Activated CD8-positive, alpha-beta memory T cell treated with anti-CD3 and anti-CD28 coated beads, Interleukin-2, amount 50 U/mL, for 4 hours (primary cell): ENCODE measurements at regions not wholly inside any gene's neighbourhood (a gene's known extent, or its start where the extent isn't known, plus 50 kb on each side); places are given as distances from the start of the nearest gene placed in this dataset.
"Not testable (repeated sequence)": the region's sequence is repeated elsewhere in the genome, so short reads cannot be mapped to it uniquely, and the experiment has no call there.

Source experiments
- DNase-seq: peaks from one replicate; pipeline ENCODE4 v3.0.0-alpha.2; 2020

- DNase-seq, result no peak
Observed at GRCh38 chrX:78603908-78604307, 55.2 kb downstream of the RTL3 start.

GRCh38 chrX:78595901-78596502, 63.1 kb downstream of the RTL3 start:
- DNase-seq, result peak; percentile 16

GRCh38 chrX:78593701-78594100, 65.4 kb downstream of the RTL3 start:
- DNase-seq, result no peak

GRCh38 chrX:78592030-78592429, 67.1 kb downstream of the RTL3 start:
- DNase-seq, result no peak

GRCh38 chrX:78574306-78574705, 84.8 kb downstream of the RTL3 start:
- DNase-seq, result no peak

- no peak for DNase-seq
Observed at GRCh38 chrX:78573630-78574029, 85.5 kb downstream of the RTL3 start.

- DNase-seq, result no peak
Observed at GRCh38 chrX:78571849-78572248, 87.3 kb downstream of the RTL3 start.

- no peak for DNase-seq
Observed at GRCh38 chrX:78555401-78555980, 103.6 kb downstream of the RTL3 start.

- DNase-seq, result not testable (repeated sequence)
Observed at GRCh38 chrX:78552628-78553027, 106.5 kb downstream of the RTL3 start.

- DNase-seq, result no peak
Observed at GRCh38 chrX:78548012-78548411, 111.1 kb downstream of the RTL3 start.

- no peak for DNase-seq
Observed at GRCh38 chrX:78545233-78545632, 113.9 kb downstream of the RTL3 start.

GRCh38 chrX:78543281-78543680, 115.8 kb downstream of the RTL3 start:
- DNase-seq, result no peak

GRCh38 chrX:78540171-78540570, 119.0 kb downstream of the RTL3 start:
- no peak for DNase-seq

GRCh38 chrX:78534221-78534620, 124.9 kb downstream of the RTL3 start:
- no peak for DNase-seq

- DNase-seq, result no peak
Observed at GRCh38 chrX:78532363-78532762, 126.8 kb downstream of the RTL3 start.

- no peak for DNase-seq
Observed at GRCh38 chrX:78527818-78528217, 131.3 kb downstream of the RTL3 start.

GRCh38 chrX:78527263-78527662, 131.9 kb downstream of the RTL3 start:
- DNase-seq, result no peak

GRCh38 chrX:78522601-78523000, 136.5 kb downstream of the RTL3 start:
- DNase-seq, result no peak

GRCh38 chrX:78517124-78517523, 142.0 kb downstream of the RTL3 start:
- peak; percentile 33 for DNase-seq

GRCh38 chrX:78514852-78515251, 144.3 kb downstream of the RTL3 start:
- DNase-seq, result no peak

GRCh38 chrX:78513971-78514738, 145.0 kb downstream of the RTL3 start:
- no peak for DNase-seq

- DNase-seq, result no peak
Observed at GRCh38 chrX:78506248-78506647, 152.9 kb downstream of the RTL3 start.

GRCh38 chrX:78496483-78496882, 162.6 kb downstream of the RTL3 start:
- no peak for DNase-seq

GRCh38 chrX:78493180-78493579, 165.8 kb upstream of the CYSLTR1 start:
- no peak for DNase-seq
